Stomach (tissue), 4 donors: ENCODE measurements at regions not wholly inside any gene's neighbourhood (a gene's known extent, or its start where the extent isn't known, plus 50 kb on each side); places are given as distances from the start of the nearest gene placed in this dataset.

Experiments
- CTCF ChIP-seq, 7 experiments: fragments of 450-650 bp in 4 of 7; fragments of 200-600 bp in 3 of 7; sonication (generic) in 3 of 7; IDR thresholded peaks; one replicate each; pipeline ENCODE4 v1.5.1; 2016 to 2019; ENCODE audit warnings: antibody characterized with exemption in 7 of 7, control low read depth in 2 of 7, mild to moderate bottlenecking in 1 of 7
- EP300 ChIP-seq: sonication (generic); formaldehyde crosslinking; IDR thresholded peaks from one replicate; pipeline ENCODE4 v1.6.1; 2017; ENCODE audit warnings: antibody characterized with exemption
- POLR2A ChIP-seq, 4 donors: fragments of 450-650 bp; IDR thresholded peaks; one replicate each; pipeline ENCODE4 v1.6.1; 2016; ENCODE audit warnings: antibody characterized with exemption in 4 of 4, control low read depth in 2 of 4, mild to moderate bottlenecking in 1 of 4, moderate library complexity in 1 of 4
- POLR2AphosphoS5 ChIP-seq, 3 donors: sonication (generic); formaldehyde crosslinking; IDR thresholded peaks; one replicate each; pipeline ENCODE4 v1.6.1; 2016; ENCODE audit warnings: antibody characterized with exemption in 3 of 3

DNA sequence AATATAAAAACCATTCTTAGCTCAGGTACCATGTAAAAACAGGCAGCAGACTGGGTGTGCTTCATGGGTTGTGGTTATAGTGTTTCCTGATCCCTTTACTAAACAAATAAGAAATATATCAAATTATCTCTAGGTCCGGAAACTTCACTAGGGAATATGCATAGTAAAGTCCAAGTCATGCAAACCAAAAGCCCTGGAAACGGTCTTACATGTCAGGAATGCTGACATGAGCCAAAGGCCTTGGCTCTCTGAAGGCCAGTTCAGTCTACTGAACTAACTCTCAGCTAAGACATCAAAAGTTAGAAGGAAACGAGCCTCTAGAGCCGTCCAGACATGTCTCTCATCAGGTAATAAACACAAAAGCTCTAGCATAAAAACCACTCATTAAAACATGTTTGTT, 778.9 kb upstream of the ZNF608 start:
- TF ChIP-seq CTCF (IDR thresholded peaks at IDR 0.05) (no peak), POLR2A (IDR thresholded peaks at IDR 0.05) (no peak), POLR2AphosphoS5 (IDR thresholded peaks at IDR 0.05) (no peak), EP300 (no peak)
